ENCODE measurements at regions not wholly inside any gene's neighbourhood (a gene's known extent, or its start where the extent isn't known, plus 50 kb on each side); places are given as distances from the start of the nearest gene placed in this dataset.

- H3K9ac ChIP-seq (ENCODE audit: low read depth, low read length, poor library complexity, severe bottlenecking), result no peak overlapping the region
- no peaks in the 10 kb centered on the region for H3K4me1 ChIP-seq (ENCODE audit: insufficient read depth, low read length, poor library complexity, severe bottlenecking)
- H4K20me1 ChIP-seq (ENCODE audit: insufficient read depth, low read length, poor library complexity, severe bottlenecking), result no peaks in the 10 kb centered on the region
- H3F3A ChIP-seq (ENCODE audit: low read depth), result no peaks in the 10 kb centered on the region
- no peaks in the 10 kb centered on the region for H3K9me3 ChIP-seq (ENCODE audit: insufficient read depth, low read depth, low read length)
- no peaks in the 10 kb centered on the region for H3K79me2 ChIP-seq (ENCODE audit: insufficient read depth, low read length)
- no peak overlapping the region for H3K4me3 ChIP-seq (ENCODE audit: low read length, poor library complexity, severe bottlenecking)
- no peaks in the 10 kb centered on the region for H3K36me3 ChIP-seq (ENCODE audit: insufficient read depth, low read length)
- no peak overlapping the region for H2AFZ ChIP-seq (ENCODE audit: low read length)
- no peak overlapping the region for H3K4me2 ChIP-seq (ENCODE audit: low read depth, low read length, poor library complexity, severe bottlenecking)
- no peaks in the 10 kb centered on the region for H3K27me3 ChIP-seq (ENCODE audit: insufficient read depth, low read length, poor library complexity, severe bottlenecking)
- H3K9me2 ChIP-seq (replicated peaks; ENCODE audit: low read depth, low read length), result no peaks in the 10 kb centered on the region
- no peak for TF ChIP-seq CTCF (conservative IDR thresholded peaks at IDR 0.05; ENCODE audit: low read length)
- no peak for TF ChIP-seq EZH2phosphoT487 (IDR thresholded peaks at IDR 0.05; ENCODE audit: borderline replicate concordance)
Observed at GRCh38 chr18:54517521-54517920, 73.5 kb upstream of the DYNAP start.

- Histone ChIP-seq H2AFZ (ENCODE audit: low read length) (no peak overlapping the region), H3K4me2 (ENCODE audit: low read depth, low read length, poor library complexity, severe bottlenecking) (no peak overlapping the region), H3K9me3 (ENCODE audit: insufficient read depth, low read depth, low read length) (no peaks in the 10 kb centered on the region), H3K27me3 (ENCODE audit: insufficient read depth, low read length, poor library complexity, severe bottlenecking) (no peaks in the 10 kb centered on the region), H3K9me2 (replicated peaks; ENCODE audit: low read depth, low read length) (no peaks in the 10 kb centered on the region; the same call in 1 of the 2 replicates), H3K9ac (ENCODE audit: low read depth, low read length, poor library complexity, severe bottlenecking) (no peak overlapping the region), H3F3A (ENCODE audit: low read depth) (no peaks in the 10 kb centered on the region), H3K4me3 (ENCODE audit: low read length, poor library complexity, severe bottlenecking) (no peak overlapping the region), H3K36me3 (ENCODE audit: insufficient read depth, low read length) (no peaks in the 10 kb centered on the region), H3K4me1 (ENCODE audit: insufficient read depth, low read length, poor library complexity, severe bottlenecking) (peaks cover 5% of the 10 kb centered on the region), H3K79me2 (ENCODE audit: insufficient read depth, low read length) (no peaks in the 10 kb centered on the region), H4K20me1 (ENCODE audit: insufficient read depth, low read length, poor library complexity, severe bottlenecking) (no peaks in the 10 kb centered on the region)
- TF ChIP-seq CTCF (conservative IDR thresholded peaks at IDR 0.05; ENCODE audit: low read length) (no peak), EZH2phosphoT487 (IDR thresholded peaks at IDR 0.05; ENCODE audit: borderline replicate concordance) (no peak)
Observed at GRCh38 chr18:54521846-54522245, 69.2 kb upstream of the DYNAP start.

GRCh38 chr18:54528942-54529376 lies 62.1 kb upstream of the DYNAP start:
- no peak overlapping the region for H3K4me3 ChIP-seq (ENCODE audit: low read length, poor library complexity, severe bottlenecking)
- TF ChIP-seq CTCF (conservative IDR thresholded peaks at IDR 0.05; ENCODE audit: low read length) (no peak), EZH2phosphoT487 (IDR thresholded peaks at IDR 0.05; ENCODE audit: borderline replicate concordance) (no peak)
- H3K9me2 ChIP-seq (replicated peaks; ENCODE audit: low read depth, low read length), result no peaks in the 10 kb centered on the region
- no peaks in the 10 kb centered on the region for H3K79me2 ChIP-seq (ENCODE audit: insufficient read depth, low read length)
- H3K27me3 ChIP-seq (ENCODE audit: insufficient read depth, low read length, poor library complexity, severe bottlenecking), result no peaks in the 10 kb centered on the region
- no peak overlapping the region for H3K4me2 ChIP-seq (ENCODE audit: low read depth, low read length, poor library complexity, severe bottlenecking)
- H3K9ac ChIP-seq (ENCODE audit: low read depth, low read length, poor library complexity, severe bottlenecking), result no peak overlapping the region
- H3K36me3 ChIP-seq (ENCODE audit: insufficient read depth, low read length), result no peaks in the 10 kb centered on the region
- no peak overlapping the region for H2AFZ ChIP-seq (ENCODE audit: low read length)
- no peaks in the 10 kb centered on the region for H3F3A ChIP-seq (ENCODE audit: low read depth)
- H3K4me1 ChIP-seq (ENCODE audit: insufficient read depth, low read length, poor library complexity, severe bottlenecking), result peaks cover 5% of the 10 kb centered on the region
- H3K9me3 ChIP-seq (ENCODE audit: insufficient read depth, low read depth, low read length), result no peaks in the 10 kb centered on the region; the same call in 1 of the 2 replicates
- H4K20me1 ChIP-seq (ENCODE audit: insufficient read depth, low read length, poor library complexity, severe bottlenecking), result no peaks in the 10 kb centered on the region
